Fibroblast of villous mesenchyme (primary cell): ENCODE measurements at regions not wholly inside any gene's neighbourhood (a gene's known extent, or its start where the extent isn't known, plus 50 kb on each side); places are given as distances from the start of the nearest gene placed in this dataset.

Experiments used
- DNase-seq: peaks from one replicate; pipeline ENCODE4 v3.0.0-alpha.2; 2010; ENCODE audit warnings: low read depth
- H3K4me3 ChIP-seq: 2 replicates; pipeline ENCODE4 v1.5.1; 2011; ENCODE audit warnings: low read depth, mild to moderate bottlenecking, low read length
- CTCF ChIP-seq: IDR thresholded peaks from 2 replicates; pipeline ENCODE4 v1.5.1; 2012; ENCODE audit warnings: low read depth, mild to moderate bottlenecking, low read length; ENCODE audit not compliant: insufficient read depth

GRCh38 chr2:14557916-14558315, 74.6 kb upstream of the LRATD1 start:
- TF ChIP-seq CTCF: no peak
- no peak overlapping the region for H3K4me3 ChIP-seq
- DNase-seq: no peak

- DNase-seq: no peak
- TF ChIP-seq CTCF: no peak
- no peak overlapping the region for H3K4me3 ChIP-seq
Measured at GRCh38 chr2:14558335-14558919, 74.1 kb upstream of the LRATD1 start.

- DNase-seq: no peak
- no peak for TF ChIP-seq CTCF
- no peak overlapping the region for H3K4me3 ChIP-seq
Measured at GRCh38 chr2:14560716-14561115, 71.8 kb upstream of the LRATD1 start.

- no peak for TF ChIP-seq CTCF
- no peak for DNase-seq
- H3K4me3 ChIP-seq: no peak overlapping the region
Measured at GRCh38 chr2:14563324-14563723, 69.2 kb upstream of the LRATD1 start.

GRCh38 chr2:14565666-14566065, 66.9 kb upstream of the LRATD1 start:
- no peak for DNase-seq
- no peak for TF ChIP-seq CTCF
- H3K4me3 ChIP-seq: no peak overlapping the region

- no peak for TF ChIP-seq CTCF
- H3K4me3 ChIP-seq: no peak overlapping the region
- no peak for DNase-seq
Measured at GRCh38 chr2:14567561-14567960, 65.0 kb upstream of the LRATD1 start.

GRCh38 chr2:14569294-14569693, 63.2 kb upstream of the LRATD1 start:
- TF ChIP-seq CTCF: no peak
- no peak for DNase-seq
- H3K4me3 ChIP-seq: no peak overlapping the region
